Nucleus accumbens (tissue), 56 donors: ENCODE measurements at regions not wholly inside any gene's neighbourhood (a gene's known extent, or its start where the extent isn't known, plus 50 kb on each side); places are given as distances from the start of the nearest gene placed in this dataset.
"Not testable (repeated sequence)": the region's sequence is repeated elsewhere in the genome, so short reads cannot be mapped to it uniquely, and the experiment has no call there.

ENCODE experiments used
- DNase-seq, 56 donors: peaks; one replicate each; lab custom pipeline; 2025; lab: John Stamatoyannopoulos, UW

- no peak for DNase-seq
Measured at GRCh38 chr9:89848060-89849040, 243.5 kb downstream of the GADD45G start.

GRCh38 chr9:89849096-89849495 lies 244.3 kb downstream of the GADD45G start:
- no peak for DNase-seq

- no peak for DNase-seq
Measured at GRCh38 chr9:89850153-89850552, 245.3 kb downstream of the GADD45G start.

GRCh38 chr9:89850631-89851325 lies 246.0 kb downstream of the GADD45G start:
- peak in 1 of 56 donors; percentile 10 for DNase-seq

GRCh38 chr9:89853161-89853560 lies 248.3 kb downstream of the GADD45G start:
- DNase-seq = no peak

- no peak for DNase-seq
Measured at GRCh38 chr9:89853931-89854330, 249.1 kb downstream of the GADD45G start.

- DNase-seq = no peak
Measured at GRCh38 chr9:89854715-89855475, 250.1 kb downstream of the GADD45G start.

- DNase-seq = not testable (repeated sequence)
Measured at GRCh38 chr9:89856296-89856695, 251.5 kb downstream of the GADD45G start.

GRCh38 chr9:89856950-89857349 lies 252.1 kb downstream of the GADD45G start:
- not testable (repeated sequence) for DNase-seq

GRCh38 chr9:89859842-89860241 lies 255.0 kb downstream of the GADD45G start:
- DNase-seq = not testable (repeated sequence)

GRCh38 chr9:89861371-89861770 lies 256.6 kb downstream of the GADD45G start:
- DNase-seq = not testable (repeated sequence)

- DNase-seq = no peak
Measured at GRCh38 chr9:89862316-89862715, 257.5 kb downstream of the GADD45G start.

GRCh38 chr9:89863141-89863540 lies 258.3 kb downstream of the GADD45G start:
- no peak for DNase-seq

- DNase-seq = peak in 1 of 56 donors; percentile 5
Measured at GRCh38 chr9:89863837-89864236, 259.0 kb downstream of the GADD45G start.

GRCh38 chr9:89864257-89864656 lies 259.4 kb downstream of the GADD45G start:
- DNase-seq = no peak

- no peak for DNase-seq
Measured at GRCh38 chr9:89864731-89865130, 259.9 kb downstream of the GADD45G start.

GRCh38 chr9:89865357-89865756 lies 260.5 kb downstream of the GADD45G start:
- no peak for DNase-seq

GRCh38 chr9:89865981-89866380 lies 261.2 kb downstream of the GADD45G start:
- no peak for DNase-seq

- no peak for DNase-seq
Measured at GRCh38 chr9:89866701-89867100, 261.9 kb downstream of the GADD45G start.

GRCh38 chr9:89868100-89868499 lies 263.3 kb downstream of the GADD45G start:
- DNase-seq = no peak
